Colonic mucosa (tissue), 4 donors: ENCODE measurements at regions not wholly inside any gene's neighbourhood (a gene's known extent, or its start where the extent isn't known, plus 50 kb on each side); places are given as distances from the start of the nearest gene placed in this dataset.

Experiments
- DNase-seq: peaks from one replicate; pipeline ENCODE4 v3.0.0-alpha.2; 2020
- H3K27ac ChIP-seq: fragments of 200-600 bp; one replicate; pipeline ENCODE4 v1.8.0; 2021
- H3K27me3 ChIP-seq: fragments of 200-600 bp; one replicate; pipeline ENCODE4 v1.8.0; 2021
- H3K36me3 ChIP-seq: fragments of 200-600 bp; one replicate; pipeline ENCODE4 v1.8.0; 2021
- H3K4me1 ChIP-seq: fragments of 200-600 bp; one replicate; pipeline ENCODE4 v1.8.0; 2021; ENCODE audit warnings: mild to moderate bottlenecking
- H3K4me3 ChIP-seq: fragments of 200-600 bp; one replicate; pipeline ENCODE4 v1.8.0; 2021
- H3K9ac ChIP-seq, 2 donors: one replicate each; pipeline ENCODE4 v1.7.0; 2013; ENCODE audit warnings: control low read depth in 2 of 2, low read depth in 2 of 2, low read length in 2 of 2
- H3K9me3 ChIP-seq: fragments of 200-600 bp; one replicate; pipeline ENCODE4 v1.8.0; 2021
- CTCF ChIP-seq: fragments of 200-600 bp; IDR thresholded peaks from one replicate; pipeline ENCODE4 v1.8.0; 2022; ENCODE audit warnings: antibody characterized with exemption, mild to moderate bottlenecking
- intact Hi-C: fragments of 100-400 bp; cut with DNase I; formaldehyde crosslinking; loops from one replicate; pipeline ENCODE4 v1.14.1; 2022
- donor health status: healthy.
- donor health status: DM: no; HTN: no; CAD: no.
- donor health status: DM: no; HTN: no; CAD: no.

GRCh38 chr2:188848887-188849435 lies 125.2 kb upstream of the COL3A1 start:
- H3K27me3 ChIP-seq = no peaks in the 10 kb centered on the region

GRCh38 chr2:188850786-188851185 lies 123.4 kb upstream of the COL3A1 start:
- DNase-seq = no peak
- Histone ChIP-seq H3K36me3 (no peaks in the 10 kb centered on the region), H3K9me3 (no peaks in the 10 kb centered on the region), H3K4me1 (no peaks in the 10 kb centered on the region), H3K27ac (no peak overlapping the region), H3K4me3 (no peak overlapping the region), H3K27me3 (no peaks in the 10 kb centered on the region), H3K9ac (no peak overlapping the region)
- no peak for TF ChIP-seq CTCF
- intact Hi-C loops = no loop called here

More at GRCh38 chr2:188848887-188849435, 125.2 kb upstream of the COL3A1 start:
- Histone ChIP-seq H3K4me3 (no peak overlapping the region), H3K9me3 (no peaks in the 10 kb centered on the region), H3K36me3 (no peaks in the 10 kb centered on the region), H3K9ac (no peak overlapping the region), H3K27ac (no peak overlapping the region), H3K4me1 (no peaks in the 10 kb centered on the region)
- DNase-seq = no peak
- TF ChIP-seq CTCF = no peak
- intact Hi-C loops = no loop called here

DNA sequence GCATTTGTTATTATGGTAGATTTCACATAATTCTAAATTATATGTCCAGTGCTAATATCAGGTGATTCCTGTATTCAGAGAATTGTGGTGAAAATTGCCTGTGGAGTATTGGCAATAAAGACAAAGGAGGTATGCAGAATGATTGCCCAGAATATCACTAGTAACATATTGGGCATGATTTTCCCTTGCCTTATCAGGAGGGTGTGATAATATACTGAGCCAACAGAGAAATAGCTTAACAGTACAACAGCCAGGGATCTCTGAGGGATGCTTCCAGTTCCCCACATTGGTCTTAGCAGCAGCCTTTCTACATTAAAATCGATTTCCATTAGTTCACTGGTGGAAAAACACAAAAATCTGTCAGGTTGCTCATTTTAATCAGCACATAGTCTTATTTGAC lies 122.9 kb upstream of the COL3A1 start:
- no peak overlapping the region for H3K27ac ChIP-seq
- DNase-seq = no peak
- no peaks in the 10 kb centered on the region for H3K27me3 ChIP-seq
- TF ChIP-seq CTCF = no peak
- H3K9ac ChIP-seq = no peak overlapping the region
- H3K4me1 ChIP-seq = no peaks in the 10 kb centered on the region
- H3K4me3 ChIP-seq = no peak overlapping the region
- intact Hi-C loops = no loop called here
- no peaks in the 10 kb centered on the region for H3K36me3 ChIP-seq
- no peaks in the 10 kb centered on the region for H3K9me3 ChIP-seq

GRCh38 chr2:188851826-188852225 lies 122.3 kb upstream of the COL3A1 start:
- DNase-seq = no peak

DNA sequence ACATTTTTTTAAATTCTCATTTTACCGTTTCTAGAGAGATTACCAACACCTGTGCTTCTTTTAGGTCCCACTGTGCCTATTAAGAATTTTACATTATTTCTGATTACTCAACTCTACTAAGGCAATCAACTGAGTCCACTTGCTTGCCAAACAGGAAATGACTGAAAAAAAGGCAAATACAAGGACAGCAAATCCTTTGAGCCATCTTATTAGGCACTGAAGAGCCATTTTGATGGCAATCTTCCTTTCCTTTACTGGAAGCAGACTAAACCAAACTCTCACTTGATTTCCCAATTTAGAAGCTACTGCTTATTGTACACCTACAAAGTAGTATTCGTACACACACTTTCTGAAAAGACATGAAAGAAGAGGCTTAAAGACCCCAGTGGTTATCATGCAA lies 121.4 kb upstream of the COL3A1 start:
- no peaks in the 10 kb centered on the region for H3K9me3 ChIP-seq
- no peak for DNase-seq
- no peaks in the 10 kb centered on the region for H3K27me3 ChIP-seq
- intact Hi-C loops = no loop called here
- H3K4me1 ChIP-seq = no peaks in the 10 kb centered on the region
- H3K9ac ChIP-seq = no peak overlapping the region
- no peak overlapping the region for H3K27ac ChIP-seq
- no peak for TF ChIP-seq CTCF
- no peak overlapping the region for H3K4me3 ChIP-seq
- H3K36me3 ChIP-seq = no peaks in the 10 kb centered on the region

More at GRCh38 chr2:188851826-188852225, 122.3 kb upstream of the COL3A1 start:
- Histone ChIP-seq H3K4me1 (no peaks in the 10 kb centered on the region), H3K27me3 (no peaks in the 10 kb centered on the region), H3K9me3 (no peaks in the 10 kb centered on the region), H3K9ac (no peak overlapping the region), H3K36me3 (no peaks in the 10 kb centered on the region), H3K27ac (no peak overlapping the region), H3K4me3 (no peak overlapping the region)
- intact Hi-C loops = no loop called here
- no peak for TF ChIP-seq CTCF
